ENCODE measurements at regions not wholly inside any gene's neighbourhood (a gene's known extent, or its start where the extent isn't known, plus 50 kb on each side); places are given as distances from the start of the nearest gene placed in this dataset.
"Not testable (repeated sequence)": the region's sequence is repeated elsewhere in the genome, so short reads cannot be mapped to it uniquely, and the experiment has no call there.

DNA sequence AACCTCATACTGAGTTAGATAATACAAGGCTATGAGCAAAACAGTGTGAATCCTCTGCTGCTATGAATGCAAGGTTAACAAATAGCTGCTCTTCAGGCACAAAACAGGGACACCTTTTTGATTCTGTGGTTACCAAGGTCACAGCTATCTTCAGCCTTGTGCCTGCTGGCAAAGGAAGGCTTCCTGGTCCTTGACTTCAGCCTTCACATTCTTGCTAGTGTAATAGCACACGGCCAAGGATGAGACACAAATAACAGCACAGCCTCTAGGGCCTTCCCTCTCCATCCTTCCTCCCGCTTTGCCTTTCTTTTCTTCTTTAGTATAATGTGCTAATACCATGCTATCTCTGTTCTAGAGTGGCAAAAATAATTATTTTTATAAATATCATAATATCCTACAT is 130.6 kb upstream of the CAV2 start:
- H3K36me3 ChIP-seq, result no peaks in the 10 kb centered on the region
- H3K4me1 ChIP-seq, result no peaks in the 10 kb centered on the region
- no peaks in the 10 kb centered on the region for H3K9me3 ChIP-seq
- H3K27me3 ChIP-seq, result no peaks in the 10 kb centered on the region
- 81 to 82% methylated on average over 2 of the region's 2 CpGs for WGBS, 2 donors
- TF ChIP-seq, protein P1, sequence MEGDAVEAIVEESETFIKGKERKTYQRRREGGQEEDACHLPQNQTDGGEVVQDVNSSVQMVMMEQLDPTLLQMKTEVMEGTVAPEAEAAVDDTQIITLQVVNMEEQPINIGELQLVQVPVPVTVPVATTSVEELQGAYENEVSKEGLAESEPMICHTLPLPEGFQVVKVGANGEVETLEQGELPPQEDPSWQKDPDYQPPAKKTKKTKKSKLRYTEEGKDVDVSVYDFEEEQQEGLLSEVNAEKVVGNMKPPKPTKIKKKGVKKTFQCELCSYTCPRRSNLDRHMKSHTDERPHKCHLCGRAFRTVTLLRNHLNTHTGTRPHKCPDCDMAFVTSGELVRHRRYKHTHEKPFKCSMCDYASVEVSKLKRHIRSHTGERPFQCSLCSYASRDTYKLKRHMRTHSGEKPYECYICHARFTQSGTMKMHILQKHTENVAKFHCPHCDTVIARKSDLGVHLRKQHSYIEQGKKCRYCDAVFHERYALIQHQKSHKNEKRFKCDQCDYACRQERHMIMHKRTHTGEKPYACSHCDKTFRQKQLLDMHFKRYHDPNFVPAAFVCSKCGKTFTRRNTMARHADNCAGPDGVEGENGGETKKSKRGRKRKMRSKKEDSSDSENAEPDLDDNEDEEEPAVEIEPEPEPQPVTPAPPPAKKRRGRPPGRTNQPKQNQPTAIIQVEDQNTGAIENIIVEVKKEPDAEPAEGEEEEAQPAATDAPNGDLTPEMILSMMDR (IDR thresholded peaks at IDR 0.05), result no peak
- no peak for TF ChIP-seq POLR2A (IDR thresholded peaks at IDR 0.05)
- H3K4me3 ChIP-seq (replicated peaks in 1 of 3), result no peak overlapping the region
- no peak for DNase-seq
- intact Hi-C loops (cut with DNase I), result no loop called here
- no peak overlapping the region for H3K27ac ChIP-seq

DNA sequence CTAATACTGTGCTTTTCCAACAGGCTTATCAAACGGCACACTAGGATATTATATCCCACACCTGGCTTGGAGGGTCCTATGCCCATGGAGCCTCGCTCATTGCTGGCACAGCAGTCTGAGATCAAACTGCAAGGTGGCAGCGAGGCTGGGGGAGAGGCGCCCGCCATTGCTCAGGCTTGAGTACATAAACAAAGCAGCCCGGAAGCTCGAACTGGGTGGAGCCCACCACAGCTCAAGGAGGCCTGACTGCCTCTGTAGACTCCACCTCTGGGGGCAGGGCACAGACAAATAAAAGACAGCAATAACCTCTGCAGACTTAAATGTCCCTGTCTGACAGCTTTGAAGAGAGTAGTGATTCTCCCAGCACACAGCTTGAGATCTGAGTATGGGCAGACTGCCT is 128.0 kb upstream of the CAV2 start:
- H3K9me3 ChIP-seq; DNase-seq; H3K27me3 ChIP-seq; intact Hi-C loops (cut with DNase I); H3K4me3 ChIP-seq (replicated peaks in 1 of 3); H3K36me3 ChIP-seq; H3K4me1 ChIP-seq; H3K27ac ChIP-seq: not testable (repeated sequence)
- WGBS, 2 donors, result 99% methylated on average over 7 of the region's 7 CpGs; no CpG with 5 or more reads in 1 of the 2 donors

DNA sequence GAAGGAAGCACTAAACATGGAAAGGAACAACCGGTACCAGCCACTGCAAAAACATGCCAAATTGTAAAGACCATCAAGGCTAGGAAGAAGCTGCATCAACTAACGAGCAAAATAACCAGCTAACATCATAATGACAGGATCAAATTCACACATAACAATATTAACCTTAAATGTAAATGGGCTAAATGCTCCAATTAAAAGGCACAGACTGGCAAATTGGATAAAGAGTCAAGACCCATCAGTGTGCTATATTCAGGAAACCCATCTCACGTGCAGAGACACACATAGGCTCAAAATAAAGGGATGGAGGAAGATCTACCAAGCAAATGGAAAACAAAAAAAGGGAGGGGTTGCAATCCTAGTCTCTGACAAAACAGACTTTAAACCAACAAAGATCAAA is 126.3 kb upstream of the CAV2 start:
- H3K27ac ChIP-seq; H3K36me3 ChIP-seq; H3K4me3 ChIP-seq (replicated peaks in 1 of 3); DNase-seq; intact Hi-C loops (cut with DNase I); H3K4me1 ChIP-seq; H3K27me3 ChIP-seq; H3K9me3 ChIP-seq: not testable (repeated sequence)
- WGBS, 2 donors, result 88 to 100% methylated on average over 2 to 3 of the region's 3 CpGs

DNA sequence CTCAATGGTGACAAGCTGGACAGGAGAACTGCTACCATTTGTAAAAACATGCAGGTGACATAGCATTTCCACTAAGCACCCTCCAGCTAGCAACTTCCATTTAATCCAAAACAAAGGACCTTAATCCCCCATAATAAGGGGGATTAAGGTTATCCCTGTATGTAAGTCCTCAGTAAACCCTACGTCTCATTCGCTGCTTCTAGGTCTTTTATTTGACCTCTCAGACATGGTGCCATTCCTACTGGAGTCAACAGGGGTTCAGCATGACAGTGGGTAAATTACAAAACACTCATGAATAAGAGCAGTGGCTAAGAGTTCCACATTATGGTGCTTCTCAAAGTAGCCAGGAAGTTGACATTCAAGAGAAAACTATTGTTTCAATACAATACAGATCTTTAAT is 121.8 kb upstream of the CAV2 start:
- TF ChIP-seq, protein P1 (IDR thresholded peaks at IDR 0.05), result no peak
- TF ChIP-seq POLR2A (IDR thresholded peaks at IDR 0.05), result no peak
- H3K27ac ChIP-seq, result no peak overlapping the region
- no peaks in the 10 kb centered on the region for H3K27me3 ChIP-seq
- intact Hi-C loops (cut with DNase I), result no loop called here
- H3K4me3 ChIP-seq (replicated peaks in 1 of 3), result no peak overlapping the region
- no peaks in the 10 kb centered on the region for H3K9me3 ChIP-seq
- 95 to 100% methylated on average over 2 of the region's 2 CpGs for whole genome bisulfite sequencing, 2 donors
- H3K4me1 ChIP-seq, result no peaks in the 10 kb centered on the region
- no peak for DNase-seq
- H3K36me3 ChIP-seq, result no peaks in the 10 kb centered on the region

DNA sequence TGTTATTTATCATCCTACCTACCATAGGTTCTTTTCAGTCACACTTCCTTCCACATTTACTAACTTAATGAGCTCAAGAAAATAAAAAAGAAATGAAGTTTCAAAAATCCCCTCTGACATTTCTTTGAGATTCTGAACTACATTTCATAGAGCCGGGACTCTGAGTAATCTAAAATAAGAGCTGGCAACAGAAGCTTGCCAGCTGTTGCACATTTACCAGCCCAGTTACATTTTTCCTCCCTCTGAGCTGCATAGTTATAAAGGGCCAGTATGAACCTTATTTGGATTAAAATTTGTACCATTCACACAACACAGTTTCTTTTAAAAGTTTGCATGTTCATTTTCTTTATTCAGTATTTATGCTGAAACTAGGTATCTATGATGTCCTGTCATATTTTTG is 119.5 kb upstream of the CAV2 start:
- H3K27me3 ChIP-seq, result no peaks in the 10 kb centered on the region
- intact Hi-C loops (cut with DNase I), result no loop called here
- no peaks in the 10 kb centered on the region for H3K9me3 ChIP-seq
- H3K4me1 ChIP-seq, result no peaks in the 10 kb centered on the region
- no peaks in the 10 kb centered on the region for H3K36me3 ChIP-seq
- no peak overlapping the region for H3K27ac ChIP-seq
- TF ChIP-seq, protein P1 (IDR thresholded peaks at IDR 0.05), result no peak
- no peak for TF ChIP-seq POLR2A (IDR thresholded peaks at IDR 0.05)
- H3K4me3 ChIP-seq (replicated peaks in 1 of 3), result no peak overlapping the region
- WGBS, 2 donors, result 55 to 78% methylated on average over 1 of the region's 1 CpG
- no peak for DNase-seq

DNA sequence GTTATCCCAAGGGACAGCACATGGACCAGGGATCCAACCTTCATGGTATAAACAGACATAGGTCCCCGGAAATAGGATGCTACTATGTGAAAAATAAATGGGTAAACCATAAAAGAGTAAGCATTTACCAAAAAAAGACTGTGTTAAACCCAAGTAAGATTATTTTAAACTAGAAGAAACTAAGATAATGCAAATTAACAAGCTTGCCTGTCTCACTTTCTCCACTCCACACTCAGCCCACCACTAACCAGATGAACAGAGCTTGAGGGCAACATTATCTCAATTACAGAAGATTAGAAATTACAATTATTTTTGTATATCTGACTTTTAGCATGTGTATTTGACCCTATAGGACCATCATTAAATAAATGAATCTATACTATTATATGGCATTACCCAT is 117.2 kb upstream of the CAV2 start:
- Histone ChIP-seq H3K27me3 (no peaks in the 10 kb centered on the region), H3K27ac (no peak overlapping the region), H3K9me3 (no peaks in the 10 kb centered on the region), H3K4me1 (no peaks in the 10 kb centered on the region), H3K36me3 (no peaks in the 10 kb centered on the region), H3K4me3 (replicated peaks in 1 of 3) (no peak overlapping the region)
- intact Hi-C loops (cut with DNase I), result no loop called here
- no peak for DNase-seq
- WGBS, 2 donors, result 93 to 96% methylated on average over 1 of the region's 1 CpG
- TF ChIP-seq, protein P1 (IDR thresholded peaks at IDR 0.05), result no peak
- TF ChIP-seq POLR2A (IDR thresholded peaks at IDR 0.05), result no peak
